IMR-90 (cell line): ENCODE measurements at regions not wholly inside any gene's neighbourhood (a gene's known extent, or its start where the extent isn't known, plus 50 kb on each side); places are given as distances from the start of the nearest gene placed in this dataset.

Experiments used
- ATAC-seq: fragments of 200-7000 bp; cut with Tn5 transposase; 2 replicates; pipeline ENCODE4 v1.9.1; 2020; ENCODE audit warnings: low read depth, mild to moderate bottlenecking, moderate library complexity
- BruUV-seq: library from RNA; stranded (reverse); fragments of 400-500 nt; replicated peaks from 2 replicates; lab custom pipeline; 2021; lab: Mats Ljungman, UMichigan
- CTCF ChIA-PET: fragments of 300-600 bp; formaldehyde crosslinking; extraction: SDS; loops from one replicate; lab custom pipeline; 2021; ENCODE audit warnings: antibody characterized with exemption; lab: Yijun Ruan, JAX
- POLR2A ChIA-PET: fragments of 300-600 bp; sonication (Branson Sonifier 250); formaldehyde crosslinking; loops from one replicate; lab custom pipeline; 2022; ENCODE audit warnings: antibody characterized with exemption; ENCODE audit not compliant: unreplicated experiment; lab: Charles Lee
- DNase-seq: peaks from one replicate; pipeline ENCODE4 v3.0.0; 2013
- H2AFZ ChIP-seq: replicated peaks from 2 replicates; pipeline ENCODE3; 2013; ENCODE audit warnings: low read length, mild to moderate bottlenecking; ENCODE audit not compliant: poor library complexity
- H2AK5ac ChIP-seq: 2 replicates; pipeline ENCODE4 v1.6.1; 2013; ENCODE audit warnings: low read depth, low read length, inconsistent platforms
- H2AK9ac ChIP-seq: replicated peaks from 2 replicates; pipeline ENCODE3; 2013; ENCODE audit warnings: mild to moderate bottlenecking, low read depth, low read length, moderate library complexity; ENCODE audit not compliant: poor library complexity
- H2BK120ac ChIP-seq: 2 replicates; pipeline ENCODE4 v1.6.1; 2013; ENCODE audit warnings: low read depth, low read length, inconsistent platforms
- H2BK15ac ChIP-seq: 3 replicates; pipeline ENCODE4 v1.6.1; 2013; ENCODE audit warnings: low read depth, low read length, inconsistent platforms
- H2BK20ac ChIP-seq: 2 replicates; pipeline ENCODE4 v1.6.1; 2013; ENCODE audit warnings: low read depth, mild to moderate bottlenecking, inconsistent platforms, low read length, moderate library complexity
- H2BK5ac ChIP-seq: 2 replicates; pipeline ENCODE4 v1.6.1; 2013; ENCODE audit warnings: mild to moderate bottlenecking, low read depth, low read length, inconsistent platforms; ENCODE audit not compliant: poor library complexity, severe bottlenecking
- H3K14ac ChIP-seq: replicated peaks from 2 replicates; pipeline ENCODE4 v1.6.1; 2013; ENCODE audit warnings: low read depth, low read length, inconsistent platforms
- H3K18ac ChIP-seq: 2 replicates; pipeline ENCODE4 v1.6.1; 2013; ENCODE audit warnings: low read depth, low read length, control low read depth
- H3K23ac ChIP-seq: 2 replicates; pipeline ENCODE4 v1.6.1; 2013; ENCODE audit warnings: low read depth, low read length, inconsistent platforms
- H3K27ac ChIP-seq: 2 replicates; pipeline ENCODE4 v1.5.1; 2013; ENCODE audit warnings: mild to moderate bottlenecking, control low read depth, low read length; ENCODE audit not compliant: insufficient read depth
- H3K27me3 ChIP-seq: 2 replicates; pipeline ENCODE4 v1.6.1; 2013; ENCODE audit warnings: low read length; ENCODE audit not compliant: control insufficient read depth, insufficient read depth
- H3K36me3 ChIP-seq: 2 replicates; pipeline ENCODE4 v1.6.1; 2013; ENCODE audit warnings: low read length, mixed read lengths; ENCODE audit not compliant: control insufficient read depth, insufficient read depth
- H3K4ac ChIP-seq: 2 replicates; pipeline ENCODE4 v1.6.1; 2013; ENCODE audit warnings: low read depth, low read length, inconsistent platforms
- H3K4me1 ChIP-seq: 2 replicates; pipeline ENCODE4 v1.6.1; 2013; ENCODE audit warnings: low read length, mixed read lengths; ENCODE audit not compliant: control insufficient read depth, insufficient read depth
- H3K4me2 ChIP-seq: 2 replicates; pipeline ENCODE4 v1.6.1; 2013; ENCODE audit warnings: low read depth, mild to moderate bottlenecking, control low read depth, low read length, moderate library complexity
- H3K4me3 ChIP-seq: 2 replicates; pipeline ENCODE4 v1.5.1; 2013; ENCODE audit warnings: low read depth, mild to moderate bottlenecking, control low read depth, low read length, moderate library complexity; ENCODE audit not compliant: insufficient read depth
- H3K56ac ChIP-seq: 2 replicates; pipeline ENCODE4 v1.6.1; 2013; ENCODE audit warnings: low read length, inconsistent platforms; ENCODE audit not compliant: insufficient read depth; ENCODE audit errors: extremely low read depth
- H3K79me1 ChIP-seq, 2 experiments: 2 replicates each; pipeline ENCODE4 v1.6.1; 2013; ENCODE audit warnings: low read length in 2 of 2, inconsistent platforms in 1 of 2, low read depth in 1 of 2
- H3K9ac ChIP-seq: 2 replicates; pipeline ENCODE4 v1.6.1; 2013; ENCODE audit warnings: low read depth, low read length, control low read depth
- H3K9me1 ChIP-seq: 2 replicates; pipeline ENCODE4 v1.6.1; 2013; ENCODE audit warnings: low read length, inconsistent platforms; ENCODE audit not compliant: insufficient read depth
- H3K9me3 ChIP-seq: 2 replicates; pipeline ENCODE4 v1.6.1; 2013; ENCODE audit warnings: low read length; ENCODE audit not compliant: control insufficient read depth, insufficient read depth
- H4K20me1 ChIP-seq: 2 replicates; pipeline ENCODE4 v1.6.1; 2013; ENCODE audit warnings: low read length, inconsistent platforms; ENCODE audit not compliant: insufficient read depth
- H4K5ac ChIP-seq: 2 replicates; pipeline ENCODE4 v1.6.1; 2013; ENCODE audit warnings: mild to moderate bottlenecking, low read depth, low read length, control low read depth
- H4K8ac ChIP-seq, 2 experiments: 2 replicates each; pipeline ENCODE4 v1.6.1; 2013; ENCODE audit warnings: low read depth in 2 of 2, low read length in 2 of 2, control low read depth in 1 of 2, inconsistent platforms in 1 of 2
- H4K91ac ChIP-seq: 2 replicates; pipeline ENCODE4 v1.6.1; 2013; ENCODE audit warnings: low read depth, low read length, inconsistent platforms; ENCODE audit not compliant: insufficient read depth
- CEBPB ChIP-seq: IDR thresholded peaks from 2 replicates; pipeline ENCODE4 v1.6.1; 2012; ENCODE audit warnings: low read depth, low read length, improper control_type of control experiment
- CHD1 ChIP-seq: IDR thresholded peaks from 2 replicates; pipeline ENCODE4 v1.6.1; 2012; ENCODE audit warnings: low read depth, low read length, improper control_type of control experiment
- MAFK ChIP-seq: IDR thresholded peaks from 2 replicates; pipeline ENCODE4 v1.6.1; 2012; ENCODE audit warnings: low read depth, low read length, improper control_type of control experiment
- NFE2L2 ChIP-seq: fragments of 150-350 bp; IDR thresholded peaks from 2 replicates; pipeline ENCODE4 v1.6.1; 2016; ENCODE audit warnings: low read depth, mild to moderate bottlenecking, low read length
- RFX5 ChIP-seq: IDR thresholded peaks from 2 replicates; pipeline ENCODE4 v1.8.0; 2012; ENCODE audit warnings: low read depth, mild to moderate bottlenecking, low read length, moderate library complexity
- USF2 ChIP-seq: fragments of 150-350 bp; IDR thresholded peaks from 2 replicates; pipeline ENCODE4 v1.6.1; 2017; ENCODE audit warnings: mild to moderate bottlenecking, antibody characterized with exemption, low read length, low read depth
- WGBS, 2 experiments: methylation state at CpG; one replicate each; pipeline versions ENCODE4 v1.1.5 to v1.1.7; 2013; ENCODE audit warnings: missing lambda C conversion rate in 2 of 2; ENCODE audit not compliant: insufficient read length in 1 of 2; ENCODE audit errors: extremely low coverage in 2 of 2; 5-methylcytosine and 5-hydroxymethylcytosine counted together
- dilution Hi-C: fragments of 300-500 bp; cut with HindIII; formaldehyde crosslinking; loops from one replicate; pipeline ENCODE4 v1.14.3; 2018; ENCODE audit warnings: low sequenced_read_pairs; ENCODE audit not compliant: unreplicated experiment
- in situ Hi-C: fragments of 300-500 bp; cut with MboI; formaldehyde crosslinking; loops from 3 replicates; pipeline ENCODE4 v1.14.3; 2019; ENCODE audit warnings: low sequenced_read_pairs, inconsistent platforms, mixed read lengths
- intact Hi-C: fragments of 100-400 bp; cut with micrococcal nuclease; formaldehyde crosslinking; loops from 2 replicates; pipeline ENCODE4 v1.10.0; 2022

GRCh38 chr16:86374603-86375130, 135.7 kb upstream of the FOXF1 start:
- no TSS peak for BruUV-seq
- H3K4ac ChIP-seq = peak overlapping the region; percentile 51
- no peak overlapping the region; the same call in 1 of the 2 replicates for H3K18ac ChIP-seq
- no peak overlapping the region for H3K4me2 ChIP-seq
- H2BK120ac ChIP-seq = peak overlapping the region; percentile 94
- no peaks in the 10 kb centered on the region for H3K27me3 ChIP-seq
- intact Hi-C loops = no loop called here
- H3K9me3 ChIP-seq = peaks cover 5% of the 10 kb centered on the region; the same call in 1 of the 2 replicates
- POLR2A ChIA-PET = no interaction called here
- H3K36me3 ChIP-seq = no peaks in the 10 kb centered on the region
- H2AFZ ChIP-seq = no peak overlapping the region
- no peak overlapping the region for H3K23ac ChIP-seq
- peak overlapping the region; percentile 63 for H2AK5ac ChIP-seq
- H3K27ac ChIP-seq = no peak overlapping the region
- no peaks in the 10 kb centered on the region; a peak in 1 of 4 replicates for H3K79me1 ChIP-seq
- dilution Hi-C loops = no loop called here
- H2BK15ac ChIP-seq = peak overlapping the region; percentile 87; the same call in 2 of the 3 replicates
- no peak overlapping the region for H2AK9ac ChIP-seq
- CTCF ChIA-PET = no interaction called here
- ATAC-seq = no peak
- H4K5ac ChIP-seq = no peak overlapping the region
- H3K4me3 ChIP-seq = no peak overlapping the region
- H3K9me1 ChIP-seq = peaks cover 8% of the 10 kb centered on the region
- no peak overlapping the region; the same call in 1 of the 2 replicates for H3K56ac ChIP-seq
- in situ Hi-C loops = no loop called here
- H3K14ac ChIP-seq = peak overlapping the region; percentile 69; the same call in 1 of the 2 replicates
- H2BK5ac ChIP-seq = no peak overlapping the region
- DNase-seq = no peak
- TF ChIP-seq CEBPB (no peak), USF2 (peak; percentile 30; the same call in 1 of the 2 replicates), CHD1 (no peak), MAFK (no peak), NFE2L2 (no peak), RFX5 (no peak)
- H3K9ac ChIP-seq = no peak overlapping the region
- H4K20me1 ChIP-seq = no peaks in the 10 kb centered on the region
- WGBS, 2 experiments = no CpG with 5 or more reads among the region's 6 CpGs
- H3K4me1 ChIP-seq = peaks cover 14% of the 10 kb centered on the region
- peak overlapping the region in 1 of 2 experiments; percentile 6; a peak in 3 of 4 replicates for H4K8ac ChIP-seq
- peak overlapping the region; percentile 63 for H4K91ac ChIP-seq
- H2BK20ac ChIP-seq = peak overlapping the region; percentile 91
